IPS DF 4.7 (cell line): ENCODE measurements at regions not wholly inside any gene's neighbourhood (a gene's known extent, or its start where the extent isn't known, plus 50 kb on each side); places are given as distances from the start of the nearest gene placed in this dataset.
A peak's percentile ranks its signal among the peaks of the same experiment; 100 is the strongest.
"Not testable (repeated sequence)": the region's sequence is repeated elsewhere in the genome, so short reads cannot be mapped to it uniquely, and the experiment has no call there.

Source experiments
- DNase-seq: peaks from one replicate; pipeline ENCODE4 v3.0.0-alpha.2; 2013; ENCODE audit warnings: low spot score; ENCODE audit errors: extremely low read depth

DNA sequence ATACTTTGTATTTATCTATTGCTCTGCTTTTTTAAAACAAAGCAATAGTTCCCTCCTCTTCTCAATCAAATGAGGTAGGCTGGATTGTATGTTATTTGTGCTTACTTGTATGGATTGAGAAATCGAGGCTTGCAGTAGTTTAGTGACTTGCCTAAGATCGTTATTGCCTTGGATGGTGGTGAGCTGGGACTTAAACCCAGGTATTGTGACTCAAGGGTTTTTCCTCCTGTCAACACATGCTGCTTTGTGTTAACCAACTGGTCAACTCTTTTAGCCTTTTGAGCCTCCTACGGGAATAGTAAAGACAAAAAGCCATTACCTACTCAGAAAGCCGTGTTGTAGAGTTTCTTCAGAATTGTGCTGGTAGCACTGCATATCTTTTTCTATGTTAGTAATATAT, 95.2 kb upstream of the THUMPD2 start:
- no peak for DNase-seq

DNA sequence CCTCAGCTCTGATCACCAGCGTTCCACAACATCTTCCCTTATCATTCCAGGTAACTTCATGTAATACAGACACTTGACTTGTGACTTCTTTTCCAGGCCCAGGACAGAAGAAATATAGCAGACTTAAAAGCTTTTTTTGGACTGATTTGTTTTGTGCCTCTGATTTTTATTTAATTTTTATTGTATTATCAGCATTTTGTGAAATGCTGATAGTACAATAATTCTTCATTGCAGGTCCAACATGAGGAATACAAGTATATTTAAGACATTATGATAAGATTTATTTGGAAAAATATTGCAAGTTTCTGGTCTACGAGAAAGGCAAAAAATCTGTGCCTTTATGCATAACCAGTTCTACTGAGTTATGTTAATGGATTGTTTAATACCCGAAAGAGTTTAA, 94.5 kb upstream of the THUMPD2 start:
- no peak for DNase-seq

DNA sequence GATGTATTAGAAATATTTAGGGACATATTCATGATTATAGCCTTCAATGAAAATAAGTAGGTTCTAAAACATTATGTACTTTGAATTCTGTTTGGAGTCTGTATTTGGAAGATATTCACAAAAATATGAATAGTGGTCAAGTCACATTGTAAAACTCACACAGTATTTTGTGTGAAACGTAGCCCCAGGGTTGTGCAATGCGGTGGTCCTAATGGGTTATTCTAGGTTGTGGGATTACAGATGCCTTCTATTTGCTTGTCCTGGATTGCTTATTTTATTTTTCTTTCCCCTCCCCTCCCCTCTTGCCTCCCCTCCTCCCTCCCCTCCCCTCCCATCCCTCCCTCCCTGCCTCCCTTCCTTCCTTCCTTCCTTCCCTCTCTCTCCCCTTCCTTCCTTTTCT, 93.7 kb upstream of the THUMPD2 start:
- no peak for DNase-seq

DNA sequence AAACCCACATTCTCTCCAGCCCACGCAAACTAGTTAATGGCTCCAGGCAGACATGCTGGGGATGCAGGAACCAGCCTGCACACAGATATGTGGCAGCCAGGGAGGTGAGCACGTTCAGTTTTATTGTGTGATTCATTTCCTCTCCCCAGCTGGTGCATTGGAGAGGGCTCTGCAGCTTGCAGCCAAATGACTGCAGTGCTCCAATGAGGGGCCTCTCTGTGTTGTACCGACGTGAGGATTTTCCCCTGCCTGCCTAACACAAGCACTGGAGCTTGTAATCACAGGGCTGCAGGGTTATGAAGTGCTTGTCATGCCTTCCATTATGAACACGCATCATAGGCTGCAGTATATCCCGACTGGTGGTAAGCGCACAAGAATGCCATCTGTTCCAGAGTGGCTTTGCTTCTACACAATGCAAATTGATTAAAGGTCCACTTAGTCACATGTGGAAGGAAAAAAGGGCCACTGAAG, 92.3 kb upstream of the THUMPD2 start:
- DNase-seq: no peak

DNA sequence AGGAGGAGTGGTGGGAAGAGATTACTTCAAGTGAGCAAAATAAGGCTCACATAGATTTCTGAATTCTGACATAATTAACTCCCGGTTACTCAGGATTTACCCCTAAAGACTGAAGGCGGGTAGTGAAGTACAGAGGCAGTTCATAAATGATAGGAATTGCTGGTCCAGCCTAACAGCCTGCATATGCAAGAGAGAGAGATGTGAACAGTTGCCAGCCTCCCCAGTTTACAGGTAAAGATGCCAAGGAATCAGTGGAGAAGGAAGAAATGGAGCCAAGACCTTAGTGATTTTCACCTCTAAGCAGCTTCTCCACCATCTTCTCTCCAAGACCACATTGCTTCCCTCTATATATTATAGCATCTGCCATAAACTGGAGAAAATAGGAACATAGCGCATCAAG, 91.8 kb upstream of the THUMPD2 start:
- DNase-seq: no peak

DNA sequence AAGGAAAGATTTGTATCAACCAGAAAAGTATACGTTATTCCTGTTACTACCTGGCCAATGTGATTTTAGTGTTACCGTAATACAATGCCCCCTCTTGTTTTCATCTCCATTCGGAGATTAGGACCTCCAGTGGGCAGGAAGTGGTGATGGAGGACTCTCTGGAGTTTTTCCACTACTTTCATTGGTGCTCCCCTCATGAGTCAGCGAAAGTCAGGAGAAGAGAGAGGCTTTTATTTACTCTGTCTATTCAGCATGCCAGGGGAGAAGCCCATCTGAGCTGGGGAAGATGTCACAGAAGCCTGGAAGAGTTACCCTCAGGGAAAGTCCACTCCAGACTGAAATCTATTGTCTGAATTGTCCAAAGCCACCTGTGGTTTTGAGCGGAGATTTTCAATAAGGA, 88.2 kb upstream of the THUMPD2 start:
- DNase-seq: no peak

DNA sequence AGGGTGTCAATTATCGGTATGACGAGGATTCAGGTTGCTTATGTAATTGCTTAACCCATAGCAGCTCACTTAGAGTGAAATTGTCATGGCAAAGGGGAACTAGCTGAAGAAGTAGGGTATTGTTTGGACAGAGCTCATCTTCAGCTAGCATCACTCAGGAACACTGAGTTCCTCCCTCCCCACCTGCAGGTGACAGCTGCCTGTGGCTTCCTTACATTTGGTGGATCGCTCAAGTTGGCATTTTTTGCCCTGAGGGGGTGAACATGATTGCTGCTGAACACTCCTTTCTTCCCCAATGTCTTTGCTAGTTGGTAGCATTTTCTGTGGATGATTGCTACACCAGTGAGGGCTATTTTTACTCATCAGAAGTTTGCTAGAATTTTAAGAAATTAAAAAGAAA, 86.7 kb upstream of the THUMPD2 start:
- no peak for DNase-seq

DNA sequence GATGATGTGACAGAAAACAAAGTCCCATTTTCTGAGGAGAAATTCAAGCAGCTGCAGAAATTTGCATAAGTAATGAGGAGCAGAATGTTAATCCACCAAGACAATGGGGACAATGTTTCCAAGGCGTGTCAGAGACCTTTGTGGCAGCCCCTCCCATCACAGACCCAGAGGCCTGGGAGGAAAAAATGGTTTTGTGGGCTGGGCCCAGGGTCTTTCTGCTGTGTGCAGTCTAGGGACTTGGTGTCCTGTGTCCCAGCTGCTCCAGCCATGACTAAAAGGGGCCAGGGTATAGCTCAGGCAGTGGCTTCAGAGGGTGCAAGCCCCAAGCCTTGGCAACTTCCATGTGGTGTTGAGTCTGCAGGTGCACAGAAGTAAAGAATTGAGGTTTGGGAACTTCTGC, 84.6 kb upstream of the THUMPD2 start:
- DNase-seq: not testable (repeated sequence)

DNA sequence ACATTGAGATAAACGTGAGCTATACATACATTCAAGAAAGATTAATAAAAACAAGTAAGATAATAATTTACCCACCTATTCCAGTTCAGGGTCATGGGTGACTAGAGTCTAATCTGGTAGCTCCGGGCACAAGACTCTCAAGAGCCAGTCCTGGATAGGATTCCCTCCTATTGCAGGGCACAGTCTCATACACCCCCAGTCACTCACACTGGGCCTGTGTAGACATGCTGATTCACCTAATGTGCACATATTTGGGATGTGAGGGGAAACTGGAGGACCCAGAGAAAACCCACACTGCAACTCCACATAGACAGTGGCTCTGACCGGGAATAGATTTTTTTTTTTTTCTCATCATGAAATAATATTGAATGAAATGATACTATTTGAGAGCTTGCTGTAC, 81.5 kb upstream of the THUMPD2 start:
- DNase-seq: no peak

DNA sequence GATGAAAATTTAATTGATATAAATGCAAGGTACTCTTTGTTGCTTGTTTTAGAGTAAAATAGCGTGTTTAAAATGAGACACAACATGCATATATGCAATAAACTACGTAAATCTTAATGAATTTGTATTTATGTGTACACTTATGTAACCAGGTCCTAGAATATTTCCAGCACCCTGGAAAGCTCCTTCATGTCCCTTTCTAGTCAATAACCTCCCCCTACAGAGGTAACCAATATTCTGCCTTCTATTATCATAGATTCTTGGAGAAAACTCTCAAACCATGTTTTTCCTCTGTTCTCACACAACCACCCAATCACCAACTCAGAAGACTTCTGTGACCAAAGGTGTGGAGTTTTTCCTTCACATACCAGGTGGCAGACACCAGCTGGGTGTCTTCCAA, 79.6 kb upstream of the THUMPD2 start:
- no peak for DNase-seq

DNA sequence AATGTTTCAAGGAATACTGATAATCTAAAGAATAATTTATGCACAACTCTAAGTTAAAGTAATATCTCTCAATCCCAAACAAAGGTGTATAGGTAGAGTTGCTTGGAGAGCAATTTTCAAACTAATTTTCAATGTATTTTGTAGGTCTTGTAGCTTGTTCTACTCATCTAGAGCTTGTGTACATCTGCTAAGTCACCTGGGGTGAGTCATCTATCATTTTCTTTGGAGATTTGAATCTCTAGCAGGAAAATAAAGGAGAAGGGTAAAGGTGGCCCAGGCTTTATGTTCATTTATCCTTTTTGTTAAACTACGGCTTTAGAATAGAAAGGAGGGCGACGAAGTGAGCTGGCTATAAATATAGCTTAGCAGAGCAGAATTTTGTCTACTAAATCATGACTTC, 76.8 kb upstream of the THUMPD2 start:
- no peak for DNase-seq

DNA sequence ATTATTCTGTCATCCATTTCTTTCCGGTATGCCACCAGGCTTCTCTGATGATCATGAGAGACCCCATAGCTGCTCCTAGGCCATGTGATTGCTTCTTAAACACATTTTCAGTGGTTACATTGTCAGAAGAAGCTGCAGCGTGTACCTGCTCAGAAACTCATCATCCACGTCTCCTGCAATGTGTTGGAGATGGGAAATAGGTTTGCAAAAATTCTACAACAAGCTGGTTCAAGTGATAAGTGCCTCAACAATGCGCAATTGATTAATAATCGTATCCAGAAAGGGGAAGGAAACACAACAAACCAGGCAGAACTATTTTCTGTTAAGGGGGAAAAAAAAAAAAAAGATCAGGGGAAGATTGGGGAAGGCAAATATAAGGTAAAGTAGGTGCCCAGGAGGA, 75.7 kb upstream of the THUMPD2 start:
- DNase-seq: no peak

DNA sequence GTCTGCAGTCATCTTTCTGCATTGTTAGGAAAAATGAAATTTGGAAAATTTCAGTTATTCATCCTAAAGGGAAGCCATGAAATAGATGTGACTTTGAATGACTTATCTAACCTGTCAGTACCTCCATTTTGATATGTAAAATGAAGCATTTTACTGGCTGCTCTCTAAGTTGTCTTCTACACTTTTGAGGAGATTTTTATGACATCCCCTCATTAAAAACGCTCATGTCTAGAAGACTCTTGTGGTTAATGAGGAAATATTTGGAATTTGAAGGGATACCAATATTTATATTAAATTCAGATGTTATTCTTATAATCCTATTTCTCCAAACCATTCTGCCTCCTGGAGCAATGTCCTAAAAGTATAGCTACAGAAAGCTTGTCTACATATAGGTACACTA, 73.8 kb upstream of the THUMPD2 start:
- no peak for DNase-seq

DNA sequence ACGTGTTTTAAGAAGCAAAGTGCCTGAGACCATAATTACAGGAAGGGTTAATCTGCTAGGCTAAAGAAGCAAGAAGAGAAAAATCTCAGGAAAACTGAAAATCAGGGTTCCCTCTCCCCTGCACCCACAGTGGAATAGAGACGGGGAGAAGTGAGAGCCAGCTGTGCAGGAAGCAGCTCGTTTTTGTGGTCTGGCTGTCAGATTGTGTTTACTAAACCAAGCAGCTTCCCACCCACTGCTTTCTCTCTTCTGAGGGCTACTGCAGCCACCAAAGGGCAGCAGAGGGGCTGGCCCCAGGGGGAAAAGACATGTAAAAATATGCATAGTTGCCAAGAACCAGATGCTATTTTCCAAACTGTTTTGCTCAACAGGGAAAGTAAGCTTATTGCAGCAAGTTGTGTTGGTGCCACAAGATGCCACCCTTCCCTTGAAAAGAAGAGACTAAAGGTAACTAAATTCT, 72.6 kb upstream of the THUMPD2 start:
- DNase-seq: no peak

DNA sequence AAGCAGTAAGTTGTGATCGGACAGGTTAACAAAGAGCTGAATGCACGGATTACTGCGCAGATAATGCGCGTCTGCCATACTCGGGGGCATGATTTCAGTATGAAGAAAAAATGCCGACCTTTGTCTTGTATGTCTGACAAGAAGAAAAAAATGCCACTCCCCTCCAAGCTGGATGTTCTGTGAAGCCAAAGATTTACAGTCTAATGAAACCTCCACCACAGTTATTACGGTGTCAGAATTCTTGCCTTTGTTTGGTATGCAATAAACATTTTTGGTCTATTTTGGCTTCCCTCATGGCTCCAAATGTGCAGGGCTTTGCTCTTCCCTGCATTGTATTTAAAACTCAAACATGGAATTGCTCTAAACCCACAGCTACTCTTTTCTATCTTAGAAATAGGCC, 72.2 kb upstream of the THUMPD2 start:
- DNase-seq: no peak

DNA sequence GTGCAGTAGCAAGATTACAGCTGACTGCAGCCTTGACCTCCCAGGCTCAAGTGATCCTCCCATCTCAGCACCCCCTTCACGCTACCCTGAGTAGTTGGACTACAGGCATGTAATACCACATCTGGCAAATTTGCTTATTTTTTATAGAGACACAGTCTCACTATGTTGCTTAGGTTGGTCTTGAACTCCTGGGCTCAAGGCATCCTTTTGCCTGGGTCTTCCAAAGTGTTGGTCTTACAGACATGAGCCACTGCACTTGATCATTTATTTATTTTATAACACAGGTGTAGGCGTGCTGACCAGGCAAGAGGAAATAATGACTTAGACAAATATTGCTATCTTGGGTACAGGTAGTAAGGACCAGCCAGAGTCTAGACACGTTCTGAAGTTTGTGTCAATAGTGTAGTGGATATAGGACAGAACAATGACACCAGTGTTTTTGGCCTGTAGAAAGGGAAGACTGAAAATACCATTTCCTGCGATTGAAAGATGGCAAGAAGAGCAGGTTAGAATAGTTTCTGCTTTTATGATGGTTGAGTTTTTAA, 71.0 kb upstream of the THUMPD2 start:
- DNase-seq: no peak

DNA sequence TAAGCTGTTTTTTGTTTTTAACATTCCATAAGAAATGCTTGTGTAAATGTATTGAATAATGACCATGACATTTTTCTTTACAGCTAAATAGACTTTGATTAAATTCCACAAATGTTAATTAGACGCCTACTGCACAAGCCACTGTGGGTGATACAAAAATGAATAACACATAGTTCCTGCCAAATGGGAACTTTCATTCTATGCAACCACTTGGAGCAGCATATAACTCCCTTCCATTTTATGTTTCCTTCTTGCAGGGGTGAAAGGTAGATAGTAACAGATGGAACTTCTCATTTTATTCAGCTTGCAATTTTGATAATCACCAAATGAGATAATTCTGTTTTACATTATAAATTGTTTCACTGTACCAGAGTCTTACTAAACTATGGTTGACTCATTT, 70.0 kb upstream of the THUMPD2 start:
- no peak for DNase-seq

DNA sequence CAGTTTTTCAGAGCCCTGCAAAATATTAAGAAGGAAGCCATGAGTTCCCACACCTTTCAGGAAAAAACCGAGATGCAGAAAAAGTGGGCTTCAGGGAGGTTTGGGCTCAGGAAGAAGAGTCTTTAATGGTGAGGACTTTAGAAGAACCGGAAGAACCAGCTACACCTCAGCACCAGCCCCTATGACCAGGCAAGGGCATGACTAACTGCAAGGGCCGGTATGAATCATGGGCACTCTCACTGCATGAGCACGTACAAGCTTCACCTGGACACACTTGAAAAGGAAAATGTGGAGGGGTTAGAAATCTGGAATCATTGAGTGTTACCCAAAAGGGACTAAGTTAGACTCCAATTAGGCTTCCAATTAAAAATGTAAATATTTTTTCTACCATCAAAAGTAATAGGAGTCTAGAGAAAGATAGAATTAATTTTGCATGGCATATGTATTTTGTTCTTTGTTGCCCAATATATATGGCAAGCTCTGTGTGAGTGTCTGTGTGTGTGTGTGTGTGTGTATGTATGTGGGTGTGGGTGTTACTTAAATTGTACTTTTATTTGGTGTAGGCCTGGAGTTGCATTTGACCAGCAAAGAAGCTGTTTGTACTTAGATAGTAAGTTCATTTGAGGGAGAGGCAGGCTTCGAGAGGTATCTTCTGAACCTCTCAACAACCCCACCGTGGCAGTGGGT, 66.5 kb upstream of the THUMPD2 start:
- DNase-seq: no peak

DNA sequence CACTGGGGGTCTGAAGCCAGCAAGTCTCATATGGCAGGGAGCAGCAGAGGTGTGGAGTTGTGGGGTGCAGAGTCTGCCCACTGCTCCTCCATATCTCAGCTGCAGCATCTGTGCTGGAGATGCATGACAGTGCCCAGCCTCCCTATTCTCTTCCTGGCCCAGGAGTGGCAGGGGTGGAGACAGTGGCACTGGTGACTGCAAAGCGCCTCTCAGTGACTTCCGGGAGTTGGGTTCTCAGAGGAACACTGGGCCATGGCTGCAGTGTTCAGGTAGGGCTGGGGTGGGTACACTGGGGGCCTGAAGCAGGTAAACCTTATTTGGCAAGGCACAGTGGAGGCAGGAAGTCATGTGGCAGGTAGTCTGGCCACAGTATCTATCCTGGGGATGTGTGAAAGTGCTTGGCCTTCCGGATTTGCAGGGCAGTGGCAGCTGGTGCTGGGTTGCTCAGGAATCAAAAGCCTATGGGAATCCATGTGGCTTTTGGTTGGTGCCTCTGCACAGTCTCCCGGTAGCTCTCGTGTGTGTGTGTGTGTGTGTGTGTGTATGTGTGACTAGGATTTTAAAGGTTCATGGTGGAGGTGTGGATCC, 60.3 kb upstream of the THUMPD2 start:
- no peak for DNase-seq

DNA sequence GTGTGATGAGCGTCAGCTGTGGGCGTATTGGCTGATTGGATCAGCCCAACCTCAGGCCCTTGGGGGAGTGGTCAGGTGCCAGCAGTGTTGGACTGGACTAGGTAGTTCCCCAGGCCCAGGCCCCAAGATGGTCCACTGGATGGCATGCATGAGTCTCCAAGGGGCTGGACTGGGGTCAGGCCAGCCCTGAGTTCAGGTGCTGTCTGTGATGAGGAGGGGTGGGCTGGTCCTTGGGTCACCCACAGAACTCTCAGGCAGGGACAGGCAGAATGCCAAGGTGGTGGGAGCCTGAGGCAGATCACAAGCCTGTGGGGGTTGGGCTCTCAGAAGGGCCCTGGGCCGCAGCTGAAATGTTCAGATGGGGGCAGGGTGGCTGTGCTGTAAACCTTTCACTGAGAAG, 59.5 kb upstream of the THUMPD2 start:
- no peak for DNase-seq

DNA sequence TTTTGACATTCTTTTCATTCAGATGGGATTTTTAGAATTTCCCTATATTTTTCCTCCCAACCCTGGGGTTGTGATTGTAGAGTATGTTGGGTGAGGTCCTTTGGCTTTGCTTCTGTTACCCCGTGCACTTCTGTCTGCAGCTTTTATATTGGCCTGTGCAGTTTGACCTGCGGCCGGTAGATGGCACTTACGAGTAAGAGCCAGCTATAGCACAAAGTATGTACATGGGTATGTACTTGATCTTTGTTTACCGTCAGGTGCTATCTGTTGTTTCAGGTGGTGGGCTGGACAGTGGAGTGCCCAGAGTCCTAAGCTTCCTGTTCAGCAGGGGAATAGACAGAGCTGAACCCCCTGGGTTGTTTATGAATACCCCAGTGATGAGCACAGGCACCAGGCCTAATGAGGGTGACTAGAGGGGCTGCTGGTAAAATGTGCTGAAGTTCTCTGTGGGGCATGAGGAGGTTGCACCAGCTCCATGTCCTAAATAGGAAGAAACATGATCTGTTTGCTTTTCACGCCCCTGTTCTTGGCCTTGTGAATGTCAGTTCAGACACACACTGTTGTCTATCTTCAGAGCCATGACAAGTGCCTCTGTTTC, 58.9 kb upstream of the THUMPD2 start:
- peak; percentile 28 for DNase-seq

DNA sequence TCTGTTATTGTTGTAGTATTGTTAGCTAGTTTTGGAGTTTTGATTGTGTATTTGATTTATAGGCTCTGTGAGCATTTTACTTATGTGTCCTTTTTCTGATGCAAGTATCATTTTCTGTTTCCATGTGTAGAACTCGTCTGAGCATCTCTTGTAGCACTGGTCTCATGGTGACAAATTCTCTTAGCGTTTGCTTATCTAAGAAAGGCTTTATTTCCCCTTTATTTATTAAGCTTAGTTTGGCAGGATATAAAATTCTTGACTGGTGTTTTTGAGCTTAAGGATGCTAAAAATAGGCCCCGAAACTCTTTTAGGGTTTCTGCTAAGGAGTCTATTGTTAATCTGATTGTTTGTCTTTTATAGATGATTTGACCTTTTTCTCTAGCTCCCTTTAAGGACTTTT, 57.6 kb upstream of the THUMPD2 start:
- no peak for DNase-seq

DNA sequence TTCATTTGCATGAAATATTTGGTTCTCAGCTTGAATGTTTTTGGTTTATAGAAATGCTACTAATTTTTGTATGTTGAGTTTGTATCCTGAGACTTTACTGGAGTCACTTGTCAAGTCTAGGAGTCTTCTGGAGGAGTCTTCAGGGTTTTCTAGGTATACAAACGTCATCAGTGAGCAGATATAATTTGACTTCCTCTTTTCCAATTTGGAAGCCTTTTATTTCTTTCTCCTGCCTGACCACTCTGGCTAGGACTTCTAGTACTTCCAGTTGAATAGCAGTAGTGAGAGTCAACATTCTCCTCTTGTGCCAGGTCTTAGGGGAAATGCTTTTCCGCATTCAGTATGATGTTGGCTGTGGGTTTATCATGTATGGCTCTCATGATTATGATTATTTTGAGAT, 55.4 kb upstream of the THUMPD2 start:
- no peak for DNase-seq
